WTC11 (cell line): ENCODE measurements at regions not wholly inside any gene's neighbourhood (a gene's known extent, or its start where the extent isn't known, plus 50 kb on each side); places are given as distances from the start of the nearest gene placed in this dataset.

Experiments
- ATAC-seq: fragments of 200-7000 bp; cut with Tn5 transposase; 2 replicates; pipeline ENCODE4 v1.10.0; 2021; ENCODE audit warnings: mild to moderate bottlenecking, moderate library complexity
- CTCF ChIA-PET: fragments of 300-600 bp; sonication (Branson Sonifier 250); formaldehyde crosslinking; loops from one replicate; lab custom pipeline; 2021; ENCODE audit warnings: antibody characterized with exemption; lab: Charles Lee
- POLR2A ChIA-PET: fragments of 350-600 bp; sonication (Branson Sonifier 250); formaldehyde crosslinking; loops from one replicate; lab custom pipeline; 2021; ENCODE audit warnings: antibody characterized with exemption; lab: Charles Lee
- DNase-seq: peaks from one replicate; pipeline ENCODE4 v3.0.0; 2021; ENCODE audit warnings: low spot score
- H3K27ac Mint-ChIP-seq: 2 replicates; pipeline ENCODE4 v1.8.0; 2021; ENCODE audit warnings: mixed read lengths
- H3K27me3 Mint-ChIP-seq: 2 replicates; pipeline ENCODE4 v1.8.0; 2021; ENCODE audit warnings: low read depth, mild to moderate bottlenecking, moderate library complexity, mixed read lengths
- H3K36me3 Mint-ChIP-seq: 2 replicates; pipeline ENCODE4 v1.8.0; 2021; ENCODE audit warnings: mixed read lengths
- H3K4me1 Mint-ChIP-seq: 2 replicates; pipeline ENCODE4 v1.8.0; 2022; ENCODE audit warnings: mixed read lengths
- H3K4me3 Mint-ChIP-seq: 2 replicates; pipeline ENCODE4 v1.8.0; 2021; ENCODE audit warnings: mild to moderate bottlenecking, moderate library complexity, mixed read lengths
- H3K9me3 Mint-ChIP-seq: 2 replicates; pipeline ENCODE4 v1.8.0; 2021; ENCODE audit warnings: mixed read lengths
- AFF4 ChIP-seq: sonication (generic); formaldehyde crosslinking; IDR thresholded peaks from 2 replicates; pipeline ENCODE4 v1.8.1; 2023; ENCODE audit warnings: mild to moderate bottlenecking, missing genetic modification reagents, borderline replicate concordance
- CBFB ChIP-seq: sonication (generic); formaldehyde crosslinking; IDR thresholded peaks from 2 replicates; pipeline ENCODE4 v1.8.1; 2022; ENCODE audit warnings: mild to moderate bottlenecking, low read depth, missing genetic modification reagents
- FOXK1 ChIP-seq: sonication (generic); formaldehyde crosslinking; IDR thresholded peaks from 2 replicates; pipeline ENCODE4 v1.8.0; 2022; ENCODE audit warnings: mild to moderate bottlenecking, moderate library complexity, missing genetic modification reagents
- GABPB1 ChIP-seq: sonication (generic); formaldehyde crosslinking; IDR thresholded peaks from 2 replicates; pipeline ENCODE4 v1.8.1; 2023; ENCODE audit warnings: mild to moderate bottlenecking, missing genetic modification reagents
- HMGXB4 ChIP-seq: sonication (generic); formaldehyde crosslinking; IDR thresholded peaks from 2 replicates; pipeline ENCODE4 v1.8.1; 2023; ENCODE audit warnings: mild to moderate bottlenecking, moderate library complexity, missing genetic modification reagents
- JAZF1 ChIP-seq: fragments of 250-450 bp; sonication (Bioruptor Pico); IDR thresholded peaks from 2 replicates; pipeline ENCODE4 v1.9.0; 2021; ENCODE audit warnings: moderate library complexity, mild to moderate bottlenecking, inconsistent platforms
- MXD4 ChIP-seq: fragments of 250-450 bp; sonication (Bioruptor Pico); IDR thresholded peaks from 2 replicates; pipeline ENCODE4 v1.8.0; 2021; ENCODE audit warnings: mild to moderate bottlenecking, moderate library complexity, borderline replicate concordance
- MYBL2 ChIP-seq: sonication (generic); formaldehyde crosslinking; IDR thresholded peaks from 2 replicates; pipeline ENCODE4 v1.8.1; 2023; ENCODE audit warnings: mild to moderate bottlenecking, moderate library complexity, missing genetic modification reagents
- NFE2L1 ChIP-seq: sonication (generic); formaldehyde crosslinking; IDR thresholded peaks from 2 replicates; pipeline ENCODE4 v1.8.1; 2023; ENCODE audit warnings: missing genetic modification reagents
- NFYB ChIP-seq: sonication (generic); formaldehyde crosslinking; conservative IDR thresholded peaks from 2 replicates; pipeline ENCODE4 v1.8.0; 2022; ENCODE audit warnings: low read depth, missing genetic modification reagents
- OVOL2 ChIP-seq: fragments of 250-450 bp; sonication (Bioruptor Pico); IDR thresholded peaks from 2 replicates; pipeline ENCODE4 v1.9.0; 2021; ENCODE audit warnings: mild to moderate bottlenecking, borderline replicate concordance
- TEAD4 ChIP-seq: sonication (generic); formaldehyde crosslinking; IDR thresholded peaks from 2 replicates; pipeline ENCODE4 v1.8.0; 2022; ENCODE audit warnings: mild to moderate bottlenecking, missing genetic modification reagents
- ZNF232 ChIP-seq: sonication (generic); formaldehyde crosslinking; IDR thresholded peaks from 2 replicates; pipeline ENCODE4 v1.8.0; 2022; ENCODE audit warnings: mild to moderate bottlenecking, missing genetic modification reagents
- ZNF416 ChIP-seq: fragments of 250-450 bp; sonication (Bioruptor Pico); IDR thresholded peaks from 2 replicates; pipeline ENCODE4 v1.9.0; 2021; ENCODE audit warnings: mild to moderate bottlenecking, inconsistent platforms
- ZNF423 ChIP-seq: fragments of 250-450 bp; sonication (Bioruptor Pico); IDR thresholded peaks from 2 replicates; pipeline ENCODE4 v2.1.2; 2022; ENCODE audit warnings: mild to moderate bottlenecking, moderate library complexity
- ZNF425 ChIP-seq: fragments of 250-450 bp; sonication (Bioruptor Pico); conservative IDR thresholded peaks from 2 replicates; pipeline ENCODE4 v1.9.0; 2021; ENCODE audit warnings: mild to moderate bottlenecking
- TF ChIP-seq, protein P1 (sequence below): sonication (generic); formaldehyde crosslinking; IDR thresholded peaks from 2 replicates; pipeline ENCODE4 v1.8.1; 2023; ENCODE audit warnings: mild to moderate bottlenecking, missing genetic modification reagents, moderate library complexity
- TF ChIP-seq, protein P2 (sequence below): sonication (generic); formaldehyde crosslinking; IDR thresholded peaks from 2 replicates; pipeline ENCODE4 v1.8.0; 2023; ENCODE audit warnings: mild to moderate bottlenecking, missing genetic modification reagents

GRCh38 chr18:68588169-68588568 lies 126.7 kb downstream of the TMX3 start:
- Mint-ChIP-seq H3K4me1 (peaks cover 10% of the 10 kb centered on the region), H3K9me3 (no peaks in the 10 kb centered on the region), H3K27me3 (no peaks in the 10 kb centered on the region; the same call in 1 of the 2 replicates), H3K27ac (no peak overlapping the region)
- ATAC-seq: peak; percentile 63
- CTCF ChIA-PET: no interaction called here
- no peak for DNase-seq
- TF ChIP-seq TEAD4 (CRISPR knock-in tag): no peak
- TF ChIP-seq ZNF232 (CRISPR knock-in tag): no peak
- no peak for TF ChIP-seq CBFB (CRISPR knock-in tag)
- no peak for TF ChIP-seq MYBL2
- no peak for TF ChIP-seq OVOL2 (CRISPR knock-in tag)
- TF ChIP-seq ZNF416: no peak
- no peak for TF ChIP-seq MXD4 (CRISPR knock-in tag)
- no peak for TF ChIP-seq AFF4
- no peak for TF ChIP-seq FOXK1 (CRISPR knock-in tag)
- no peak for TF ChIP-seq GABPB1 (CRISPR knock-in tag)
- TF ChIP-seq, protein P1, sequence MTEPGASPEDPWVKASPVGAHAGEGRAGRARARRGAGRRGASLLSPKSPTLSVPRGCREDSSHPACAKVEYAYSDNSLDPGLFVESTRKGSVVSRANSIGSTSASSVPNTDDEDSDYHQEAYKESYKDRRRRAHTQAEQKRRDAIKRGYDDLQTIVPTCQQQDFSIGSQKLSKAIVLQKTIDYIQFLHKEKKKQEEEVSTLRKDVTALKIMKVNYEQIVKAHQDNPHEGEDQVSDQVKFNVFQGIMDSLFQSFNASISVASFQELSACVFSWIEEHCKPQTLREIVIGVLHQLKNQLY (CRISPR knock-in tag): no peak
- no peak for TF ChIP-seq ZNF423 (CRISPR knock-in tag)
- TF ChIP-seq NFYB (CRISPR knock-in tag): no peak
- TF ChIP-seq JAZF1: no peak
- TF ChIP-seq HMGXB4 (CRISPR knock-in tag): no peak
- TF ChIP-seq, all 79 proteins: peak for 0
- Mint-ChIP-seq H3K36me3 (no peaks in the 10 kb centered on the region), H3K4me3 (no peak overlapping the region)
- POLR2A ChIA-PET: no interaction called here

DNA sequence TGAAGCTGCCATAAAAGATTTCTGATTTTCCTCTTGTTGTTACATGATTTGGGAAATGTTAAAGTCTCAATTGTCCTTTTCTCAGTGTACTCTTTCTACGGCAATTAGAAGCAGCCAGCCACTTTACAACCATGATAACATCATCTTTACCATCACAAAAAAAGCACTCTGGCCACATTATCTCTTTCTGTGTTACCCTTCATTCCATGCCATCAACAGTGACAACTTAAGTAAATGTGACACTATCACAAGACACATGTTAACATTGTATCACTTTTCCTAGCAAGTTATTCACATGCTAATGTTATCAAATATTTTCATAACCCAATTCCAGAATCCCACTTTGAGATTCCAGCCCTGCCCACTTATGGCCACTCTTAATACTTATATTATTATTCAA lies 131.2 kb downstream of the TMX3 start:
- Mint-ChIP-seq H3K4me1 (peaks cover 10% of the 10 kb centered on the region), H3K9me3 (no peaks in the 10 kb centered on the region), H3K27ac (no peak overlapping the region), H3K36me3 (no peaks in the 10 kb centered on the region), H3K27me3 (no peaks in the 10 kb centered on the region), H3K4me3 (no peak overlapping the region)
- ATAC-seq (no peak), DNase-seq (no peak)
- CTCF ChIA-PET: no interaction called here
- TF ChIP-seq, protein P2, sequence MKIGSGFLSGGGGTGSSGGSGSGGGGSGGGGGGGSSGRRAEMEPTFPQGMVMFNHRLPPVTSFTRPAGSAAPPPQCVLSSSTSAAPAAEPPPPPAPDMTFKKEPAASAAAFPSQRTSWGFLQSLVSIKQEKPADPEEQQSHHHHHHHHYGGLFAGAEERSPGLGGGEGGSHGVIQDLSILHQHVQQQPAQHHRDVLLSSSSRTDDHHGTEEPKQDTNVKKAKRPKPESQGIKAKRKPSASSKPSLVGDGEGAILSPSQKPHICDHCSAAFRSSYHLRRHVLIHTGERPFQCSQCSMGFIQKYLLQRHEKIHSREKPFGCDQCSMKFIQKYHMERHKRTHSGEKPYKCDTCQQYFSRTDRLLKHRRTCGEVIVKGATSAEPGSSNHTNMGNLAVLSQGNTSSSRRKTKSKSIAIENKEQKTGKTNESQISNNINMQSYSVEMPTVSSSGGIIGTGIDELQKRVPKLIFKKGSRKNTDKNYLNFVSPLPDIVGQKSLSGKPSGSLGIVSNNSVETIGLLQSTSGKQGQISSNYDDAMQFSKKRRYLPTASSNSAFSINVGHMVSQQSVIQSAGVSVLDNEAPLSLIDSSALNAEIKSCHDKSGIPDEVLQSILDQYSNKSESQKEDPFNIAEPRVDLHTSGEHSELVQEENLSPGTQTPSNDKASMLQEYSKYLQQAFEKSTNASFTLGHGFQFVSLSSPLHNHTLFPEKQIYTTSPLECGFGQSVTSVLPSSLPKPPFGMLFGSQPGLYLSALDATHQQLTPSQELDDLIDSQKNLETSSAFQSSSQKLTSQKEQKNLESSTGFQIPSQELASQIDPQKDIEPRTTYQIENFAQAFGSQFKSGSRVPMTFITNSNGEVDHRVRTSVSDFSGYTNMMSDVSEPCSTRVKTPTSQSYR (CRISPR knock-in tag): no peak
- no peak for TF ChIP-seq NFE2L1 (CRISPR knock-in tag)
- TF ChIP-seq ZNF425 (CRISPR knock-in tag): no peak
- POLR2A ChIA-PET: no interaction called here
